Endodermal cell (in vitro differentiated cells): ENCODE measurements at regions not wholly inside any gene's neighbourhood (a gene's known extent, or its start where the extent isn't known, plus 50 kb on each side); places are given as distances from the start of the nearest gene placed in this dataset.

Experiments
- DNase-seq: peaks from one replicate; pipeline ENCODE4 v3.0.0-alpha.2; 2017
- H3K27ac ChIP-seq: 2 replicates; pipeline ENCODE4 v1.5.1; 2013; ENCODE audit warnings: mild to moderate bottlenecking, low read depth, low read length, moderate library complexity
- H3K27me3 ChIP-seq: 2 replicates; pipeline ENCODE4 v1.6.1; 2013; ENCODE audit warnings: mild to moderate bottlenecking, low read length, moderate library complexity; ENCODE audit not compliant: insufficient read depth, control insufficient read depth, poor library complexity, severe bottlenecking
- H3K36me3 ChIP-seq: 2 replicates; pipeline ENCODE4 v1.7.0; 2013; ENCODE audit warnings: mild to moderate bottlenecking, low read length, moderate library complexity; ENCODE audit not compliant: control insufficient read depth, insufficient read depth
- H3K4me1 ChIP-seq: one replicate; pipeline ENCODE4 v1.7.0; 2013; ENCODE audit warnings: low read length; ENCODE audit not compliant: control insufficient read depth, insufficient read depth
- H3K4me3 ChIP-seq: 2 replicates; pipeline ENCODE4 v1.5.1; 2013; ENCODE audit warnings: mild to moderate bottlenecking, low read length, moderate library complexity
- H3K9ac ChIP-seq: 2 replicates; pipeline ENCODE4 v1.6.1; 2013; ENCODE audit warnings: mild to moderate bottlenecking, low read length, moderate library complexity; ENCODE audit not compliant: poor library complexity, severe bottlenecking; ENCODE audit errors: extremely low read depth
- H3K9me3 ChIP-seq: 2 replicates; pipeline ENCODE4 v1.6.1; 2013; ENCODE audit warnings: mild to moderate bottlenecking, low read length, moderate library complexity; ENCODE audit not compliant: control insufficient read depth
- H3K27ac Mint-ChIP-seq: 2 replicates; pipeline ENCODE4 v1.8.0; 2020; ENCODE audit warnings: mixed read lengths
- H3K27me3 Mint-ChIP-seq: 2 replicates; pipeline ENCODE4 v1.8.0; 2021; ENCODE audit warnings: mild to moderate bottlenecking, mixed read lengths; ENCODE audit not compliant: insufficient read depth
- H3K36me3 Mint-ChIP-seq: 2 replicates; pipeline ENCODE4 v1.8.0; 2020; ENCODE audit warnings: low read depth, mixed read lengths
- H3K4me1 Mint-ChIP-seq: 2 replicates; pipeline ENCODE4 v1.8.0; 2020; ENCODE audit warnings: mixed read lengths
- H3K4me3 Mint-ChIP-seq: 2 replicates; pipeline ENCODE4 v1.8.0; 2020; ENCODE audit warnings: mild to moderate bottlenecking, moderate library complexity, mixed read lengths
- H3K9me3 Mint-ChIP-seq: 2 replicates; pipeline ENCODE4 v1.8.0; 2020; ENCODE audit warnings: mild to moderate bottlenecking, mixed read lengths
- WGBS, 2 experiments: methylation state at CpG; one replicate each; pipeline versions ENCODE4 v1.1.5 to v1.1.7; 2013; ENCODE audit warnings: missing lambda C conversion rate in 2 of 2, mixed read lengths in 1 of 2; ENCODE audit not compliant: insufficient coverage in 1 of 2, insufficient read length in 1 of 2; 5-methylcytosine and 5-hydroxymethylcytosine counted together
- TF ChIP-seq, protein P1 (sequence below): fragments of 200-600 bp; sonication (generic); conservative IDR thresholded peaks from 2 replicates; pipeline ENCODE4 v1.5.0; 2021; ENCODE audit warnings: antibody characterized with exemption, mild to moderate bottlenecking

DNA sequence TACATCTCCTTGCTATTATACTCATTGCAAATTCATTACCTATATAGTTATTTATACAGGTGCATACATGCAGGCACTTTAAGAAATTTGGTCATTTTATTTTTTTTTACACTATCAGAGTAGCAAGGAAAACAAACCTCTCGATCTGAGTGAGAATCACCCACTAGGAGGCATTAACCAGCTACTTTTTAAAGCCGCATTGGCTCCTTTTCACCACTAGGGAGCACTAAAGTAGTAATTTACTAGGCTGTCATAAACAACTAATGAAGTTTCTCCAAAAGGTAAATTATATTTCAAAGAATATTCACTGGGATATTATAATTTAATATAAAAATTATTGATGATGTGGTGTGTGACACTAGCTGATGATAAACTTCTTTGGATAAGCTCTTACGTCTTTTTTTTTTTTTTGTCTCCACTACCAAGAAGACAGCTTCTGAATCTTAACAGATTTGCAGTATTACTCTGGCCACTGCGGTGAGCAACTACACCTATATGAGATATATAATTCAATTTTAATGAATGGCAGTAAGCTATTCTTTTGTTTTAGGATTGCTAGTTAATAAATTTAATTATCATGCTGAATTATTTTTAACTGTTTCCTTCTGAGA lies 101.9 kb downstream of the NOL4 start:
- no peak overlapping the region for H3K27ac ChIP-seq
- Mint-ChIP-seq H3K27me3 (peaks cover 9% of the 10 kb centered on the region), H3K4me1 (peaks cover 2% of the 10 kb centered on the region), H3K4me3 (no peak overlapping the region), H3K9me3 (no peaks in the 10 kb centered on the region), H3K36me3 (no peaks in the 10 kb centered on the region), H3K27ac (no peak overlapping the region)
- no peaks in the 10 kb centered on the region for H3K36me3 ChIP-seq
- H3K4me1 ChIP-seq: no peaks in the 10 kb centered on the region
- no peak overlapping the region for H3K9ac ChIP-seq
- TF ChIP-seq, protein P1, sequence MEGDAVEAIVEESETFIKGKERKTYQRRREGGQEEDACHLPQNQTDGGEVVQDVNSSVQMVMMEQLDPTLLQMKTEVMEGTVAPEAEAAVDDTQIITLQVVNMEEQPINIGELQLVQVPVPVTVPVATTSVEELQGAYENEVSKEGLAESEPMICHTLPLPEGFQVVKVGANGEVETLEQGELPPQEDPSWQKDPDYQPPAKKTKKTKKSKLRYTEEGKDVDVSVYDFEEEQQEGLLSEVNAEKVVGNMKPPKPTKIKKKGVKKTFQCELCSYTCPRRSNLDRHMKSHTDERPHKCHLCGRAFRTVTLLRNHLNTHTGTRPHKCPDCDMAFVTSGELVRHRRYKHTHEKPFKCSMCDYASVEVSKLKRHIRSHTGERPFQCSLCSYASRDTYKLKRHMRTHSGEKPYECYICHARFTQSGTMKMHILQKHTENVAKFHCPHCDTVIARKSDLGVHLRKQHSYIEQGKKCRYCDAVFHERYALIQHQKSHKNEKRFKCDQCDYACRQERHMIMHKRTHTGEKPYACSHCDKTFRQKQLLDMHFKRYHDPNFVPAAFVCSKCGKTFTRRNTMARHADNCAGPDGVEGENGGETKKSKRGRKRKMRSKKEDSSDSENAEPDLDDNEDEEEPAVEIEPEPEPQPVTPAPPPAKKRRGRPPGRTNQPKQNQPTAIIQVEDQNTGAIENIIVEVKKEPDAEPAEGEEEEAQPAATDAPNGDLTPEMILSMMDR: peak; percentile 99
- WGBS, 2 experiments: 5% methylated on average over 3 of the region's 4 CpGs; no CpG with 5 or more reads in 1 of the 2 experiments
- DNase-seq: peak; percentile 66
- H3K4me3 ChIP-seq: no peak overlapping the region
- no peaks in the 10 kb centered on the region for H3K9me3 ChIP-seq
- peaks cover 22% of the 10 kb centered on the region for H3K27me3 ChIP-seq

DNA sequence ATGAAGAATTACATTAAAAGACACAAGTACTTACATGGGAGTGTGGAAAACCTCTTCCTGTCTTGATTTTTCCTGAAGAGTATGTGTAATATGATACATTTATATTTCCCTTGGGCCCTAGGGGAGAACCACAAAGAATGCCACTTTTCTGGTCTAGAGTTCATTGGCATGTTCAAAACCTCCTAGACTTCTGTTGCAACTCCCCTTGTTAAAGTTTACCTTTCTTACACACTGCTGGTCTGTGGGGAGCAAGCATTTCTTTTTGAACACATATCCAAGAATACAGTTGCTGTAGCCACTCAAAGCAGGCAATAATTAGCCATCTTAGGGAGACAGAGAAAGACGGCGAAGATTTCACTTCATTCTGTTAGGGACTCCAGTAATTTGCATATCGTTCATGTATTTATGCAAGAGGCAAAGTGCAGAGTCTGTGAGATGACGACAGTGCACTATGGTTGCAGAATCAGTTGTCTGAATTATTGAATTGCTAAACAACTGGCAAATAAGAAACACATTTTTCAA lies 103.5 kb downstream of the NOL4 start:
- H3K36me3 Mint-ChIP-seq: no peaks in the 10 kb centered on the region
- Histone ChIP-seq H3K36me3 (no peaks in the 10 kb centered on the region), H3K9me3 (no peaks in the 10 kb centered on the region), H3K9ac (no peak overlapping the region), H3K27me3 (peaks cover 6% of the 10 kb centered on the region), H3K27ac (no peak overlapping the region), H3K4me1 (no peaks in the 10 kb centered on the region), H3K4me3 (no peak overlapping the region)
- TF ChIP-seq, protein P1: no peak
- H3K4me3 Mint-ChIP-seq: no peak overlapping the region
- H3K9me3 Mint-ChIP-seq: no peaks in the 10 kb centered on the region
- 63 to 70% methylated on average over 3 to 4 of the region's 4 CpGs for WGBS, 2 experiments
- peaks cover 5% of the 10 kb centered on the region for H3K4me1 Mint-ChIP-seq
- DNase-seq: no peak
- peaks cover under 1% of the 10 kb centered on the region for H3K27me3 Mint-ChIP-seq
- H3K27ac Mint-ChIP-seq: no peak overlapping the region

DNA sequence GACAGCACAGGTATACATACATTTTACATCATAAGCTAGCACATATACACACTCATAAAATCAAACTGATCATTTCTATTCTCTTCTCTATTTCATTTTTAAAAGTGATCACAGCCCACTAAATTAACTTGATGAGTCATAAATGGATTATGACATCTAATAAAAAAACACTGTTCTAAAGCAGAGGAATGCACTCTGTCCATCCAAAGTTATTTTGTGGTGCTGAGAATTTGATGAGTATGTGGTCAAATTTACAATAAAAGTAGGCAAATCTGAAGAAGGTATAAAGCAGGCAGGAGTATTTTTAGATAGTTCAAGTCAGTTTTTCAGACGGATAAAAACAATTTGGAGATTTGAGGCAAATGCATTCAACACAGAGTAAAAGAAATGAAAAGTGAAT lies 104.4 kb downstream of the NOL4 start:
- no peak overlapping the region for H3K4me3 Mint-ChIP-seq
- H3K27me3 Mint-ChIP-seq: no peaks in the 10 kb centered on the region
- Histone ChIP-seq H3K9me3 (no peaks in the 10 kb centered on the region), H3K4me1 (no peaks in the 10 kb centered on the region), H3K9ac (no peak overlapping the region), H3K27ac (no peak overlapping the region), H3K36me3 (no peaks in the 10 kb centered on the region), H3K27me3 (no peaks in the 10 kb centered on the region), H3K4me3 (no peak overlapping the region)
- H3K27ac Mint-ChIP-seq: no peak overlapping the region
- H3K9me3 Mint-ChIP-seq: no peaks in the 10 kb centered on the region
- no peaks in the 10 kb centered on the region for H3K36me3 Mint-ChIP-seq
- no peak for DNase-seq
- TF ChIP-seq, protein P1: no peak
- H3K4me1 Mint-ChIP-seq: peaks cover 5% of the 10 kb centered on the region
- 91 to 100% methylated on average over 1 of the region's 1 CpG for WGBS, 2 experiments
